GM12878 (cell line): ENCODE measurements at regions not wholly inside any gene's neighbourhood (a gene's known extent, or its start where the extent isn't known, plus 50 kb on each side); places are given as distances from the start of the nearest gene placed in this dataset.

ENCODE experiments used
- ATAC-seq: fragments of 200-7000 bp; cut with Tn5 transposase; 3 replicates; pipeline ENCODE4 v1.9.1; 2020; ENCODE audit warnings: mild to moderate bottlenecking, moderate library complexity
- BruUV-seq: library from RNA; stranded (reverse); fragments of 400-500 nt; replicated peaks from 2 replicates; lab custom pipeline; 2021; lab: Mats Ljungman, UMichigan
- CTCF ChIA-PET: fragments of 300-600 bp; sonication (Branson Sonifier 250); formaldehyde crosslinking; extraction: SDS; loops from one replicate; lab custom pipeline; 2021; ENCODE audit warnings: inconsistent platforms; lab: Yijun Ruan, JAX
- POLR2A ChIA-PET: fragments of 350-600 bp; formaldehyde crosslinking; extraction: SDS; loops from one replicate; lab custom pipeline; 2021; ENCODE audit warnings: inconsistent platforms; lab: Charles Lee
- RAD21 ChIA-PET: fragments of 300-600 bp; sonication (Branson Sonifier 250); formaldehyde crosslinking; loops from one replicate; lab custom pipeline; 2023; ENCODE audit warnings: antibody characterized with exemption; ENCODE audit not compliant: unreplicated experiment; lab: Charles Lee
- SMC1A ChIA-PET: fragments of 300-600 bp; sonication (Branson Sonifier 250); formaldehyde crosslinking; loops from one replicate; lab custom pipeline; 2023; ENCODE audit not compliant: unreplicated experiment, uncharacterized antibody; lab: Charles Lee
- DNase-seq: peaks from one replicate; pipeline ENCODE4 v3.0.0-alpha.2; 2011; ENCODE audit warnings: low read depth, low spot score
- FAIRE-seq: peaks from 3 replicates; lab custom pipeline; 2011; peaks lifted over from hg19 to GRCh38; lab: Jason Lieb, UNC
- H2AFZ ChIP-seq: 2 replicates; pipeline ENCODE4 v1.6.0; 2011; ENCODE audit warnings: low read depth, low read length, control low read depth; ENCODE audit not compliant: control insufficient read depth
- H3K27ac ChIP-seq: 2 replicates; pipeline ENCODE4 v1.5.1; 2011; ENCODE audit warnings: control low read depth; ENCODE audit not compliant: control insufficient read depth, insufficient read depth
- H3K27me3 ChIP-seq, 2 experiments: replicated peaks in 1 of 2; 2 replicates each; pipeline versions ENCODE4 v1.6.0 to v1.6.1; 2011; ENCODE audit warnings: low read length in 1 of 2; ENCODE audit not compliant: control insufficient read depth in 2 of 2, insufficient read depth in 2 of 2
- H3K36me3 ChIP-seq, 2 experiments: 2 replicates each; pipeline ENCODE4 v1.5.1; 2011; ENCODE audit warnings: low read length in 1 of 2; ENCODE audit not compliant: control insufficient read depth in 2 of 2, insufficient read depth in 2 of 2
- H3K4me1 ChIP-seq: 2 replicates; pipeline ENCODE4 v1.6.1; 2011; ENCODE audit warnings: mild to moderate bottlenecking, low read length, moderate library complexity, mixed read lengths; ENCODE audit not compliant: control insufficient read depth, insufficient read depth
- H3K4me2 ChIP-seq: 2 replicates; pipeline ENCODE4 v1.6.0; 2011; ENCODE audit warnings: control low read depth; ENCODE audit not compliant: control insufficient read depth, insufficient read depth
- H3K4me3 ChIP-seq: fragments of 200-600 bp; sonication (generic); 2 replicates; pipeline ENCODE4 v1.5.1; 2016
- H3K79me2 ChIP-seq: 2 replicates; pipeline ENCODE4 v1.6.0; 2011; ENCODE audit warnings: low read length; ENCODE audit not compliant: control insufficient read depth, insufficient read depth
- H3K9ac ChIP-seq: 2 replicates; pipeline ENCODE4 v1.8.0; 2011; ENCODE audit warnings: low read length, control low read depth, mixed read lengths; ENCODE audit not compliant: control insufficient read depth, insufficient read depth
- H3K9me3 ChIP-seq: replicated peaks from 3 replicates; pipeline ENCODE4 v1.5.1; 2011; ENCODE audit warnings: mild to moderate bottlenecking, low read length; ENCODE audit not compliant: control insufficient read depth, insufficient read depth
- H4K20me1 ChIP-seq: 2 replicates; pipeline ENCODE4 v1.6.0; 2011; ENCODE audit not compliant: control insufficient read depth, insufficient read depth
- BHLHE40 ChIP-seq, 2 experiments: fragments of 450-650 bp in 1 of 2; IDR thresholded peaks; 2 replicates each; pipeline ENCODE4 v1.6.1; 2011 to 2017; ENCODE audit warnings: low read depth in 2 of 2, borderline replicate concordance in 1 of 2, improper control_type of control experiment in 1 of 2, low read length in 1 of 2, mild to moderate bottlenecking in 1 of 2
- ESRRA ChIP-seq: IDR thresholded peaks from 2 replicates; pipeline ENCODE4 v1.6.1; 2012; ENCODE audit warnings: mild to moderate bottlenecking, low read length, improper control_type of control experiment
- SMARCA5 ChIP-seq: fragments of 450-650 bp; IDR thresholded peaks from 2 replicates; pipeline ENCODE4 v1.6.1; 2017; ENCODE audit warnings: mild to moderate bottlenecking
- SREBF1 ChIP-seq: IDR thresholded peaks from 2 replicates; pipeline ENCODE4 v1.6.1; 2012; ENCODE audit warnings: mild to moderate bottlenecking, low read length
- TAF1 ChIP-seq: IDR thresholded peaks from 2 replicates; pipeline ENCODE4 v1.6.1; 2011; ENCODE audit warnings: mild to moderate bottlenecking, low read depth, low read length, borderline replicate concordance
- YBX1 ChIP-seq: fragments of 450-650 bp; IDR thresholded peaks from 2 replicates; pipeline ENCODE4 v1.6.1; 2016; ENCODE audit warnings: antibody characterized with exemption
- WGBS: methylation state at CpG from one replicate; pipeline ENCODE4 v1.1.6; 2016; ENCODE audit warnings: low lambda C conversion rate; ENCODE audit not compliant: insufficient replicate concordance, insufficient coverage; ENCODE audit errors: missing lambda C conversion rate; 5-methylcytosine and 5-hydroxymethylcytosine counted together
- in situ Hi-C: fragments of 300-500 bp; cut with MboI; formaldehyde crosslinking; loops from 9 replicates; pipeline ENCODE4 v1.14.3; 2018; ENCODE audit warnings: mixed read lengths
- intact Hi-C: fragments of 100-400 bp; cut with micrococcal nuclease; formaldehyde crosslinking; loops from one replicate; pipeline ENCODE4 v1.14.2; 2022; ENCODE audit not compliant: unreplicated experiment
- TF ChIP-seq, protein P1 (sequence below): IDR thresholded peaks from 2 replicates; pipeline ENCODE4 v1.6.1; 2012; ENCODE audit warnings: improper control_type of control experiment, low read depth, low read length; ENCODE audit not compliant: insufficient replicate concordance

DNA sequence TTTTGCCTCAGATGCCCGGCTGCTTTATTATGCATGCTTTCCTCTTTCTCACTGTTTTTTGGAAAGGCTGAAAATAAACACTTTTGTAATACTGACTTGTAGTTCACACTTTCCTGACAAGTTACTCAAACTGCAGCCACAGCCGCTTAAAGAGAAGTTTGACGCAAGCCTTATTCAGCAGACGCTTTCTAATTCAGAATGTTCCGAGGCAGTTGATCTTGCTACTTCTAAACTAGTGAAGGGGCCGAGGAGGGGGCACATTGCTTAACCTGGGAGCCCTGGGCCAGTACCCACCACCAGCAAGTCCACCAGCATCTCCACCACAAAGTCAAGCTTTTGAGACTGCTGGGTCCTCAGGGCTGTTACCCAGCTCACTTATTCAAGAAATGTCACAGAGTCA lies 71.8 kb upstream of the SPRED2 start:
- Histone ChIP-seq H3K4me1 (peaks cover 11% of the 10 kb centered on the region), H3K36me3 (no peaks in the 10 kb centered on the region), H3K4me2 (no peak overlapping the region), H3K79me2 (no peaks in the 10 kb centered on the region), H3K9ac (no peak overlapping the region), H3K4me3 (no peak overlapping the region), H3K27ac (no peak overlapping the region), H3K27me3 (peaks cover 0 to 2% of the 10 kb centered on the region in 2 experiments; a peak in 2 of 4 replicates), H2AFZ (no peak overlapping the region), H4K20me1 (no peaks in the 10 kb centered on the region), H3K9me3 (no peaks in the 10 kb centered on the region; the same call in 2 of the 3 replicates)
- BruUV-seq: no TSS peak
- TF ChIP-seq TAF1: no peak
- no peak for TF ChIP-seq ESRRA
- TF ChIP-seq, protein P1, sequence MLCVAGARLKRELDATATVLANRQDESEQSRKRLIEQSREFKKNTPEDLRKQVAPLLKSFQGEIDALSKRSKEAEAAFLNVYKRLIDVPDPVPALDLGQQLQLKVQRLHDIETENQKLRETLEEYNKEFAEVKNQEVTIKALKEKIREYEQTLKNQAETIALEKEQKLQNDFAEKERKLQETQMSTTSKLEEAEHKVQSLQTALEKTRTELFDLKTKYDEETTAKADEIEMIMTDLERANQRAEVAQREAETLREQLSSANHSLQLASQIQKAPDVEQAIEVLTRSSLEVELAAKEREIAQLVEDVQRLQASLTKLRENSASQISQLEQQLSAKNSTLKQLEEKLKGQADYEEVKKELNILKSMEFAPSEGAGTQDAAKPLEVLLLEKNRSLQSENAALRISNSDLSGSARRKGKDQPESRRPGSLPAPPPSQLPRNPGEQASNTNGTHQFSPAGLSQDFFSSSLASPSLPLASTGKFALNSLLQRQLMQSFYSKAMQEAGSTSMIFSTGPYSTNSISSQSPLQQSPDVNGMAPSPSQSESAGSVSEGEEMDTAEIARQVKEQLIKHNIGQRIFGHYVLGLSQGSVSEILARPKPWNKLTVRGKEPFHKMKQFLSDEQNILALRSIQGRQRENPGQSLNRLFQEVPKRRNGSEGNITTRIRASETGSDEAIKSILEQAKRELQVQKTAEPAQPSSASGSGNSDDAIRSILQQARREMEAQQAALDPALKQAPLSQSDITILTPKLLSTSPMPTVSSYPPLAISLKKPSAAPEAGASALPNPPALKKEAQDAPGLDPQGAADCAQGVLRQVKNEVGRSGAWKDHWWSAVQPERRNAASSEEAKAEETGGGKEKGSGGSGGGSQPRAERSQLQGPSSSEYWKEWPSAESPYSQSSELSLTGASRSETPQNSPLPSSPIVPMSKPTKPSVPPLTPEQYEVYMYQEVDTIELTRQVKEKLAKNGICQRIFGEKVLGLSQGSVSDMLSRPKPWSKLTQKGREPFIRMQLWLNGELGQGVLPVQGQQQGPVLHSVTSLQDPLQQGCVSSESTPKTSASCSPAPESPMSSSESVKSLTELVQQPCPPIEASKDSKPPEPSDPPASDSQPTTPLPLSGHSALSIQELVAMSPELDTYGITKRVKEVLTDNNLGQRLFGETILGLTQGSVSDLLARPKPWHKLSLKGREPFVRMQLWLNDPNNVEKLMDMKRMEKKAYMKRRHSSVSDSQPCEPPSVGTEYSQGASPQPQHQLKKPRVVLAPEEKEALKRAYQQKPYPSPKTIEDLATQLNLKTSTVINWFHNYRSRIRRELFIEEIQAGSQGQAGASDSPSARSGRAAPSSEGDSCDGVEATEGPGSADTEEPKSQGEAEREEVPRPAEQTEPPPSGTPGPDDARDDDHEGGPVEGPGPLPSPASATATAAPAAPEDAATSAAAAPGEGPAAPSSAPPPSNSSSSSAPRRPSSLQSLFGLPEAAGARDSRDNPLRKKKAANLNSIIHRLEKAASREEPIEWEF: no peak
- no peak for TF ChIP-seq SMARCA5
- no peak for TF ChIP-seq YBX1
- no peak for TF ChIP-seq BHLHE40 (IDR thresholded peaks at IDR 0.05; ENCODE audit: borderline replicate concordance in 1 of 2, low read depth in 2 of 2, low read length in 1 of 2)
- no peak for TF ChIP-seq SREBF1
- WGBS: 79% methylated on average over 6 of the region's 6 CpGs
- SMC1A ChIA-PET: interaction anchor here (0.6 to 0.9 kb wide), 2 partner anchors 51 to 69 kb away, joined by 3 read pairs; no protein-coding TSS in a partner anchor
- ATAC-seq: no peak
- in situ Hi-C loops: no loop called here
- FAIRE-seq: no peak
- no peak for DNase-seq
- intact Hi-C loops: no loop called here
- RAD21 ChIA-PET: no interaction called here
- POLR2A ChIA-PET: no interaction called here
- CTCF ChIA-PET: interaction anchor here (0.7 to 1.3 kb wide), 2 partner anchors 17 to 21 kb away, joined by 3 read pairs; no protein-coding TSS in a partner anchor
